Loucy (cell line): ENCODE measurements at regions not wholly inside any gene's neighbourhood (a gene's known extent, or its start where the extent isn't known, plus 50 kb on each side); places are given as distances from the start of the nearest gene placed in this dataset.

Experiments
- H2AFZ ChIP-seq: fragments of 200-600 bp; sonication (generic); 2 replicates; pipeline ENCODE4 v1.6.0; 2016; ENCODE audit warnings: antibody characterized with exemption, mild to moderate bottlenecking, low read length, moderate library complexity
- H3F3A ChIP-seq: fragments of 200-600 bp; 2 replicates; pipeline ENCODE4 v1.6.0; 2016; ENCODE audit warnings: antibody characterized with exemption, low read depth, mild to moderate bottlenecking
- H3K27me3 ChIP-seq: fragments of 200-600 bp; sonication (generic); 2 replicates; pipeline ENCODE4 v1.6.1; 2014; ENCODE audit warnings: low read length, mild to moderate bottlenecking; ENCODE audit not compliant: insufficient read depth, poor library complexity, severe bottlenecking
- H3K36me3 ChIP-seq: fragments of 200-600 bp; sonication (generic); 2 replicates; pipeline ENCODE4 v1.6.1; 2016; ENCODE audit warnings: low read length; ENCODE audit not compliant: insufficient read depth
- H3K4me1 ChIP-seq: fragments of 200-600 bp; sonication (generic); 2 replicates; pipeline ENCODE4 v1.5.1; 2014; ENCODE audit warnings: low read length, mild to moderate bottlenecking; ENCODE audit not compliant: insufficient read depth, poor library complexity, severe bottlenecking
- H3K4me2 ChIP-seq: fragments of 200-600 bp; sonication (generic); 2 replicates; pipeline ENCODE4 v1.6.0; 2014; ENCODE audit warnings: antibody characterized with exemption, low read length, low read depth, mild to moderate bottlenecking; ENCODE audit not compliant: poor library complexity, severe bottlenecking
- H3K4me3 ChIP-seq: fragments of 200-600 bp; sonication (generic); 2 replicates; pipeline ENCODE4 v1.5.1; 2014; ENCODE audit warnings: low read length, mild to moderate bottlenecking, mixed read lengths; ENCODE audit not compliant: poor library complexity, severe bottlenecking
- H3K79me2 ChIP-seq: fragments of 200-600 bp; sonication (generic); 2 replicates; pipeline ENCODE4 v1.6.1; 2014; ENCODE audit warnings: low read length; ENCODE audit not compliant: insufficient read depth
- H3K9ac ChIP-seq: fragments of 200-600 bp; sonication (generic); 2 replicates; pipeline ENCODE4 v1.6.0; 2014; ENCODE audit warnings: mild to moderate bottlenecking, low read depth, low read length, moderate library complexity; ENCODE audit not compliant: poor library complexity, severe bottlenecking
- H3K9me2 ChIP-seq: fragments of 200-600 bp; sonication (generic); replicated peaks from 2 replicates; pipeline ENCODE4 v1.6.1; 2016; ENCODE audit warnings: low read depth, low read length, mixed read lengths
- H3K9me3 ChIP-seq: fragments of 200-600 bp; sonication (generic); 2 replicates; pipeline ENCODE4 v1.6.1; 2014; ENCODE audit warnings: mild to moderate bottlenecking, antibody characterized with exemption, low read length, low read depth; ENCODE audit not compliant: insufficient read depth
- H4K20me1 ChIP-seq: fragments of 200-600 bp; sonication (generic); 2 replicates; pipeline ENCODE4 v1.6.0; 2014; ENCODE audit warnings: antibody characterized with exemption, low read length, mild to moderate bottlenecking; ENCODE audit not compliant: insufficient read depth, poor library complexity, severe bottlenecking
- EZH2phosphoT487 ChIP-seq: fragments of 200-600 bp; IDR thresholded peaks from 2 replicates; pipeline ENCODE4 v1.6.1; 2018; ENCODE audit warnings: antibody characterized with exemption, mild to moderate bottlenecking, moderate library complexity, borderline replicate concordance
- TF ChIP-seq, protein P1 (sequence below): fragments of 200-600 bp; sonication (generic); conservative IDR thresholded peaks from 2 replicates; pipeline ENCODE4 v1.5.1; 2014; ENCODE audit warnings: mild to moderate bottlenecking, antibody characterized with exemption, low read length

GRCh38 chr2:121955426-121955825 lies 200.0 kb downstream of the TSN start:
- Histone ChIP-seq H4K20me1 (no peaks in the 10 kb centered on the region), H3F3A (no peaks in the 10 kb centered on the region), H3K79me2 (no peaks in the 10 kb centered on the region), H3K36me3 (no peaks in the 10 kb centered on the region), H3K27me3 (no peaks in the 10 kb centered on the region), H3K9ac (no peak overlapping the region), H3K4me2 (no peak overlapping the region), H3K4me1 (no peaks in the 10 kb centered on the region), H3K9me3 (no peaks in the 10 kb centered on the region), H3K4me3 (no peak overlapping the region), H2AFZ (no peak overlapping the region), H3K9me2 (no peaks in the 10 kb centered on the region)
- no peak for TF ChIP-seq EZH2phosphoT487
- TF ChIP-seq, protein P1, sequence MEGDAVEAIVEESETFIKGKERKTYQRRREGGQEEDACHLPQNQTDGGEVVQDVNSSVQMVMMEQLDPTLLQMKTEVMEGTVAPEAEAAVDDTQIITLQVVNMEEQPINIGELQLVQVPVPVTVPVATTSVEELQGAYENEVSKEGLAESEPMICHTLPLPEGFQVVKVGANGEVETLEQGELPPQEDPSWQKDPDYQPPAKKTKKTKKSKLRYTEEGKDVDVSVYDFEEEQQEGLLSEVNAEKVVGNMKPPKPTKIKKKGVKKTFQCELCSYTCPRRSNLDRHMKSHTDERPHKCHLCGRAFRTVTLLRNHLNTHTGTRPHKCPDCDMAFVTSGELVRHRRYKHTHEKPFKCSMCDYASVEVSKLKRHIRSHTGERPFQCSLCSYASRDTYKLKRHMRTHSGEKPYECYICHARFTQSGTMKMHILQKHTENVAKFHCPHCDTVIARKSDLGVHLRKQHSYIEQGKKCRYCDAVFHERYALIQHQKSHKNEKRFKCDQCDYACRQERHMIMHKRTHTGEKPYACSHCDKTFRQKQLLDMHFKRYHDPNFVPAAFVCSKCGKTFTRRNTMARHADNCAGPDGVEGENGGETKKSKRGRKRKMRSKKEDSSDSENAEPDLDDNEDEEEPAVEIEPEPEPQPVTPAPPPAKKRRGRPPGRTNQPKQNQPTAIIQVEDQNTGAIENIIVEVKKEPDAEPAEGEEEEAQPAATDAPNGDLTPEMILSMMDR: no peak

- Histone ChIP-seq H3K9me2 (no peaks in the 10 kb centered on the region), H2AFZ (no peak overlapping the region), H3K4me1 (no peaks in the 10 kb centered on the region), H3K79me2 (no peaks in the 10 kb centered on the region), H3K4me2 (no peak overlapping the region), H3K36me3 (no peaks in the 10 kb centered on the region), H3K4me3 (no peak overlapping the region), H4K20me1 (no peaks in the 10 kb centered on the region), H3K9me3 (no peaks in the 10 kb centered on the region), H3F3A (no peaks in the 10 kb centered on the region), H3K27me3 (no peaks in the 10 kb centered on the region), H3K9ac (no peak overlapping the region)
- TF ChIP-seq EZH2phosphoT487: no peak
- TF ChIP-seq, protein P1: no peak
Measured at GRCh38 chr2:121955872-121956271, 200.4 kb downstream of the TSN start.

DNA sequence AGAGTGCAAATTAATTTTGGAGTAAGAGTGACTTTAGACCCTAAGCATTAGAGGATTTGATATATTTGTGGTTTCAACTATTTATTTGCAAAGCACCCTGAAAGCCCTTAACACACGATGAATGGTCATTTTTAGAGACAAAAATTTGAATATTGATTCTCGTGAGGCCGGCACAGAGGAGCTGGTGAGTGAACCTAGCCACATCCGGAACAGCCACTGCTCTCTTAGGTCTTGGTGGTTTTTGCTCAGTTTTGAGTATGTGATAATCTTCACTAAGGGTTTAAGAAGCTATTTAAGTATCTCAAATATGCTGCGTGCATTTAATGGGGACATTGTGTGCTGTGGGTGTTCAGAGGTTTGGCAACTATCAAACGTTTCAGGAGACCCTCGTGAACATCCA lies 204.8 kb downstream of the TSN start:
- TF ChIP-seq, protein P1: no peak
- TF ChIP-seq EZH2phosphoT487: no peak
- H3K4me2 ChIP-seq: no peak overlapping the region

More for the DNA sequence above, 204.8 kb downstream of the TSN start:
- Histone ChIP-seq H3K9me3 (no peaks in the 10 kb centered on the region), H3K79me2 (no peaks in the 10 kb centered on the region), H3K27me3 (no peaks in the 10 kb centered on the region), H3K4me3 (no peak overlapping the region), H3F3A (no peaks in the 10 kb centered on the region), H4K20me1 (no peaks in the 10 kb centered on the region), H3K9ac (no peak overlapping the region), H3K9me2 (no peaks in the 10 kb centered on the region), H3K36me3 (no peaks in the 10 kb centered on the region), H2AFZ (no peak overlapping the region), H3K4me1 (no peaks in the 10 kb centered on the region)
